Astrocyte of the cerebellum (primary cell): ENCODE measurements at regions not wholly inside any gene's neighbourhood (a gene's known extent, or its start where the extent isn't known, plus 50 kb on each side); places are given as distances from the start of the nearest gene placed in this dataset.

Experiments used
- DNase-seq: peaks from one replicate; pipeline ENCODE4 v3.0.0-alpha.2; 2011; ENCODE audit warnings: low read depth
- H3K4me3 ChIP-seq: 2 replicates; pipeline ENCODE4 v1.5.1; 2011; ENCODE audit warnings: mild to moderate bottlenecking, low read depth, low read length, moderate library complexity
- CTCF ChIP-seq: IDR thresholded peaks from 2 replicates; pipeline ENCODE4 v1.5.1; 2012; ENCODE audit warnings: low read length, low read depth, moderate library complexity, mild to moderate bottlenecking; ENCODE audit errors: missing control alignments
- in situ Hi-C: cut with HindIII; loops from 2 replicates; pipeline ENCODE4 v1.10.0; 2017; ENCODE audit warnings: low sequenced_read_pairs

- no peak for TF ChIP-seq CTCF
- DNase-seq = no peak
- no peak overlapping the region for H3K4me3 ChIP-seq
- in situ Hi-C loops = no loop called here
These were observed 498.6 kb upstream of the ATP11B start for GRCh38 chr3:182294696-182295095.

DNA sequence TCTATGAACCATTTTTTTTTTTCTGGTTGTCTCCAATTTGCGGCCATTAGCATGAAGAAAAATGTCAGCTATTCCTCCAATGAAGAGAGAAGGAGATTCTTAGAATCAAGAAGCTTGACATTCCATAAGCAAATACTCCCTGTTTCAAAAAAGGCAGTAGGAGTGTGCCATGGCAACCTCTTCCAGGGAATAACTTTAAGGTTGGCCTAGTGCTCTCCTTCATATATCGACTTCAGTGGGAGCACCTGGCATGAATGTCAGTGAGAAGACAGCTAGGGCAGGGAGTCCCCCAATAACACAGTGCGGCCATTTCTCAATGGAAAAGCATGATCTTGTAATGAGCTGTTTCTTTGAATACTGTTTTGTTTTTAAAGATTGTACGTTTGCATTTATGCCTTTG lies 493.0 kb upstream of the ATP11B start:
- DNase-seq = no peak
- TF ChIP-seq CTCF = no peak
- in situ Hi-C loops = no loop called here
- no peak overlapping the region for H3K4me3 ChIP-seq

DNA sequence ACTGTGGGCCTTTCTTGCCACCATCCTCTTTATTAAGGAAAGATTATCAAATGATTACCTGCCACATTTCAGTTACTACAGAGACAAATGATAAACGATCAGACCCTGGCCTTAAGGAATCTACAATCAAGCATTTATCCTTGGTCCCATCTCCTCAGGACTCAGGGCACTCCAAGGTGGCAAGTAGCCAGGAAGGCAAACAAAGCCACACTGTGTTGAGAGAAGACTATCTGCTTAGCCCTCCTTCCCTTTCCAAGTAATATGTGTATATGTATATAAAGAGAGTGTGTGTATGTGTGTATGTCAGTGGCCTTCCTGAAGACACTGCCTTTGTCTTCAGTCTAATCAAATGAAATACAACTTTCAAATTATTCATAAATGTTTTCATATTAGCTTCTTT lies 490.1 kb upstream of the ATP11B start:
- DNase-seq = no peak
- no peak overlapping the region for H3K4me3 ChIP-seq
- no peak for TF ChIP-seq CTCF
- in situ Hi-C loops = no loop called here

GRCh38 chr3:182305881-182306665 lies 487.2 kb upstream of the ATP11B start:
- in situ Hi-C loops = no loop called here
- no peak overlapping the region for H3K4me3 ChIP-seq
- TF ChIP-seq CTCF = no peak
- no peak for DNase-seq

DNA sequence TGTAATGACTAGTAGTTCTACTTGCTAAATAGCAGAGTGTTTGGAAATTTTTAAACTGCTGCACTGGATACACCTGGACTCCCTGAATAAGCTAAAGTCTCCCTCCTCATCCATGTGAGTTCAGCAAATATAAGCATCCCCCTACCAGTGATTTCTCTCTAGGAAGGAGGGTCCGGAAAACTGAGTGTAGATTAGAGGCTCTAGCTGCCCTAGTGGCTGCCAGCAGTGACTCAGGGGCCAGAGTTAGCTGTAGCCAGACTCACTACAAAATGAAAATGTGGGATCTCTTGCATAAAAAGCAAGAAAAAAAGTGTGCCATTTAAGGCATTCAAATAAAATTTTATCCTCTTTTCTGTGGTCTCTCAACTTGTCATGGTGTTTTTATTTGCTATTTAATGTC lies 485.0 kb upstream of the ATP11B start:
- no peak for DNase-seq
- TF ChIP-seq CTCF = no peak
- in situ Hi-C loops = no loop called here
- no peak overlapping the region for H3K4me3 ChIP-seq

GRCh38 chr3:182309120-182309519 lies 484.2 kb upstream of the ATP11B start:
- H3K4me3 ChIP-seq = no peak overlapping the region
- DNase-seq = no peak
- no peak for TF ChIP-seq CTCF
- in situ Hi-C loops = no loop called here
